ENCODE measurements at regions not wholly inside any gene's neighbourhood (a gene's known extent, or its start where the extent isn't known, plus 50 kb on each side); places are given as distances from the start of the nearest gene placed in this dataset.

- 0% methylated on average over 2 of the region's 2 CpGs for WGBS (ENCODE audit: insufficient coverage, low coverage, missing lambda C conversion rate)
- no peak for FAIRE-seq
- H3K27me3 ChIP-seq (ENCODE audit: control insufficient read depth in 2 of 2, insufficient read depth in 2 of 2, low read length in 2 of 2) = no peaks in the 10 kb centered on the region
These were observed 208.8 kb downstream of the MAGEB17 start for GRCh38 chrX:16376056-16376455.

More at GRCh38 chrX:16376056-16376455, 208.8 kb downstream of the MAGEB17 start:
- Histone ChIP-seq H3K27ac (ENCODE audit: extremely low read depth, low read depth, low read length) (no peak overlapping the region), H3K4me2 (ENCODE audit: insufficient read depth, low read length) (no peak overlapping the region), H3K9me3 (replicated peaks; ENCODE audit: control insufficient read depth, insufficient read depth, low read depth, low read length) (no peaks in the 10 kb centered on the region), H4K20me1 (replicated peaks; ENCODE audit: control insufficient read depth, insufficient read depth, low read length) (no peaks in the 10 kb centered on the region), H3K36me3 (ENCODE audit: control insufficient read depth, insufficient read depth, low read length) (no peaks in the 10 kb centered on the region), H3K9me1 (ENCODE audit: control insufficient read depth, insufficient read depth, low read length) (no peaks in the 10 kb centered on the region), H3K4me1 (replicated peaks in 1 of 2; ENCODE audit: control insufficient read depth in 2 of 2, insufficient read depth in 2 of 2, low read length in 2 of 2) (no peaks in the 10 kb centered on the region), H3K9ac (ENCODE audit: insufficient read depth in 1 of 2, low read depth in 2 of 2, low read length in 2 of 2) (no peak overlapping the region), H3K79me2 (ENCODE audit: control insufficient read depth, insufficient read depth, low read length) (no peaks in the 10 kb centered on the region), H2AFZ (ENCODE audit: low read depth, low read length) (no peak overlapping the region), H3K4me3 (no peak overlapping the region)
- TF ChIP-seq TAF1 (IDR thresholded peaks at IDR 0.05; ENCODE audit: control insufficient read depth, extremely low read depth, insufficient read depth, low read length, severe bottlenecking) (no peak), MTA2 (IDR thresholded peaks at IDR 0.05; ENCODE audit: low read depth) (no peak), PHB (CRISPR knock-in tag; IDR thresholded peaks at IDR 0.05) (no peak), NR2C1 (IDR thresholded peaks at IDR 0.05) (no peak), NR2C1 (tag; IDR thresholded peaks at IDR 0.05) (no peak), PURB (CRISPR knock-in tag; IDR thresholded peaks at IDR 0.05; ENCODE audit: low read depth) (no peak), ETV1 (tag; conservative IDR thresholded peaks at IDR 0.05; ENCODE audit: low read depth) (no peak), NFYB (IDR thresholded peaks at IDR 0.05; ENCODE audit: extremely low read depth, insufficient read length) (no peak), POLR3A (IDR thresholded peaks at IDR 0.05; ENCODE audit: borderline replicate concordance, extremely low read depth, insufficient read depth, insufficient read length) (no peak), ZZZ3 (IDR thresholded peaks at IDR 0.05) (no peak), CHCHD3 (CRISPR knock-in tag; IDR thresholded peaks at IDR 0.05) (no peak), ZKSCAN8 (CRISPR knock-in tag; IDR thresholded peaks at IDR 0.05) (no peak), ATF1 (CRISPR knock-in tag; IDR thresholded peaks at IDR 0.05) (no peak), ATF1 (tag; IDR thresholded peaks at IDR 0.05) (no peak)
- TF ChIP-seq, protein P1, sequence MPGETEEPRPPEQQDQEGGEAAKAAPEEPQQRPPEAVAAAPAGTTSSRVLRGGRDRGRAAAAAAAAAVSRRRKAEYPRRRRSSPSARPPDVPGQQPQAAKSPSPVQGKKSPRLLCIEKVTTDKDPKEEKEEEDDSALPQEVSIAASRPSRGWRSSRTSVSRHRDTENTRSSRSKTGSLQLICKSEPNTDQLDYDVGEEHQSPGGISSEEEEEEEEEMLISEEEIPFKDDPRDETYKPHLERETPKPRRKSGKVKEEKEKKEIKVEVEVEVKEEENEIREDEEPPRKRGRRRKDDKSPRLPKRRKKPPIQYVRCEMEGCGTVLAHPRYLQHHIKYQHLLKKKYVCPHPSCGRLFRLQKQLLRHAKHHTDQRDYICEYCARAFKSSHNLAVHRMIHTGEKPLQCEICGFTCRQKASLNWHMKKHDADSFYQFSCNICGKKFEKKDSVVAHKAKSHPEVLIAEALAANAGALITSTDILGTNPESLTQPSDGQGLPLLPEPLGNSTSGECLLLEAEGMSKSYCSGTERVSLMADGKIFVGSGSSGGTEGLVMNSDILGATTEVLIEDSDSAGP (CRISPR knock-in tag; IDR thresholded peaks at IDR 0.05) = no peak
- intact Hi-C loops (cut with micrococcal nuclease) = no loop called here
- BruUV-seq (replicated peaks) = no TSS peak
- ChIA-PET CTCF (ENCODE audit: low intra/inter-chr PET ratio) (no interaction called here), POLR2A (no interaction called here)
- DNase-seq (ENCODE audit: extremely low read depth in 1 of 4, low spot score in 3 of 4) = no peak
- ATAC-seq = no peak
- in situ Hi-C loops (cut with MboI) = no loop called here
